Esophagus muscularis mucosa (tissue), 4 donors: ENCODE measurements at regions not wholly inside any gene's neighbourhood (a gene's known extent, or its start where the extent isn't known, plus 50 kb on each side); places are given as distances from the start of the nearest gene placed in this dataset.

Experiments
- DNase-seq: peaks from one replicate; pipeline ENCODE4 v3.0.0-alpha.2; 2017; ENCODE audit errors: extremely low spot score
- H3K27ac ChIP-seq, 4 donors: fragments of 200-600 bp; sonication (generic); replicated peaks in 1 of 4; 1 replicate in 3 of 4; 2 replicates in 1 of 4; pipeline ENCODE4 v1.5.1; 2016 to 2019; ENCODE audit warnings: mild to moderate bottlenecking in 1 of 4
- H3K27me3 ChIP-seq, 4 donors: fragments of 200-600 bp; sonication (generic); one replicate each; pipeline versions ENCODE4 v1.5.1 to v1.6.0; 2016 to 2019
- H3K36me3 ChIP-seq, 4 donors: fragments of 200-600 bp; sonication (generic); one replicate each; pipeline ENCODE4 v1.5.1; 2016 to 2019
- H3K4me1 ChIP-seq, 4 donors: fragments of 200-600 bp; sonication (generic); one replicate each; pipeline ENCODE4 v1.5.1; 2016 to 2019
- H3K4me3 ChIP-seq, 4 donors: fragments of 200-600 bp; sonication (generic); 1 replicate in 2 of 4; 2 replicates in 2 of 4; pipeline ENCODE4 v1.5.1; 2016 to 2019; ENCODE audit warnings: mild to moderate bottlenecking in 4 of 4, moderate library complexity in 1 of 4
- H3K9me3 ChIP-seq, 4 donors: fragments of 200-600 bp; sonication (generic); 1 replicate in 3 of 4; 2 replicates in 1 of 4; pipeline ENCODE4 v1.5.1; 2016 to 2019
- CTCF ChIP-seq, 3 experiments: fragments of 200-600 bp in 2 of 3; fragments of 450-650 bp in 1 of 3; sonication (generic) in 2 of 3; IDR thresholded peaks; one replicate each; pipeline ENCODE4 v1.5.1; 2017 to 2019; ENCODE audit warnings: antibody characterized with exemption in 3 of 3, mild to moderate bottlenecking in 2 of 3, moderate library complexity in 1 of 3
- EP300 ChIP-seq: sonication (generic); formaldehyde crosslinking; IDR thresholded peaks from one replicate; pipeline ENCODE4 v1.6.1; 2017; ENCODE audit warnings: antibody characterized with exemption
- POLR2A ChIP-seq: fragments of 450-650 bp; IDR thresholded peaks from one replicate; pipeline ENCODE4 v1.6.1; 2017; ENCODE audit warnings: antibody characterized with exemption, moderate library complexity, mild to moderate bottlenecking, low read depth
- POLR2AphosphoS5 ChIP-seq, 2 donors: sonication (generic); formaldehyde crosslinking; IDR thresholded peaks; one replicate each; pipeline ENCODE4 v1.6.1; 2017; ENCODE audit warnings: antibody characterized with exemption in 2 of 2
- WGBS: methylation state at CpG from one replicate; pipeline ENCODE4 v1.1.5; 2018; 5-methylcytosine and 5-hydroxymethylcytosine counted together
- intact Hi-C: fragments of 100-400 bp; cut with DNase I; formaldehyde crosslinking; loops from one replicate; pipeline ENCODE4 v1.15.1; 2023

GRCh38 chr13:44680746-44681355 lies 104.7 kb upstream of the TSC22D1 start:
- DNase-seq = no peak
- H3K27ac ChIP-seq = no peak overlapping the region
- no peaks in the 10 kb centered on the region for H3K36me3 ChIP-seq
- no peak overlapping the region for H3K4me3 ChIP-seq
- H3K9me3 ChIP-seq = no peaks in the 10 kb centered on the region
- no peak for TF ChIP-seq POLR2A
- TF ChIP-seq POLR2AphosphoS5 (IDR thresholded peaks at IDR 0.05) = no peak
- TF ChIP-seq EP300 = no peak
- no peak for TF ChIP-seq CTCF (IDR thresholded peaks at IDR 0.05)
- intact Hi-C loops = no loop called here
- H3K4me1 ChIP-seq = no peaks in the 10 kb centered on the region
- H3K27me3 ChIP-seq = no peaks in the 10 kb centered on the region

- intact Hi-C loops = no loop called here
- Histone ChIP-seq H3K4me1 (no peaks in the 10 kb centered on the region), H3K27me3 (no peaks in the 10 kb centered on the region), H3K9me3 (no peaks in the 10 kb centered on the region), H3K4me3 (no peak overlapping the region), H3K27ac (no peak overlapping the region), H3K36me3 (no peaks in the 10 kb centered on the region)
- WGBS = 84% methylated on average over 4 of the region's 4 CpGs
- DNase-seq = no peak
- TF ChIP-seq CTCF (IDR thresholded peaks at IDR 0.05) = no peak
- no peak for TF ChIP-seq POLR2AphosphoS5 (IDR thresholded peaks at IDR 0.05)
- TF ChIP-seq POLR2A = no peak
- TF ChIP-seq EP300 = no peak
Observed at GRCh38 chr13:44679597-44679996, 103.5 kb upstream of the TSC22D1 start.

GRCh38 chr13:44678197-44678596 lies 102.1 kb upstream of the TSC22D1 start:
- TF ChIP-seq POLR2AphosphoS5 (IDR thresholded peaks at IDR 0.05) (no peak), EP300 (no peak), CTCF (IDR thresholded peaks at IDR 0.05) (no peak), POLR2A (no peak)
- intact Hi-C loops = no loop called here

GRCh38 chr13:44676534-44676933 lies 100.4 kb upstream of the TSC22D1 start:
- DNase-seq = no peak
- Histone ChIP-seq H3K4me1 (no peaks in the 10 kb centered on the region), H3K4me3 (no peak overlapping the region), H3K9me3 (no peaks in the 10 kb centered on the region), H3K27me3 (no peaks in the 10 kb centered on the region), H3K27ac (no peak overlapping the region), H3K36me3 (no peaks in the 10 kb centered on the region)
- intact Hi-C loops = no loop called here
- WGBS = 72% methylated on average over 3 of the region's 3 CpGs
- TF ChIP-seq CTCF (IDR thresholded peaks at IDR 0.05) (no peak), POLR2AphosphoS5 (IDR thresholded peaks at IDR 0.05) (no peak), POLR2A (no peak), EP300 (no peak)

More at GRCh38 chr13:44678197-44678596, 102.1 kb upstream of the TSC22D1 start:
- Histone ChIP-seq H3K27ac (no peak overlapping the region), H3K4me1 (no peaks in the 10 kb centered on the region), H3K36me3 (no peaks in the 10 kb centered on the region), H3K27me3 (no peaks in the 10 kb centered on the region), H3K4me3 (no peak overlapping the region), H3K9me3 (no peaks in the 10 kb centered on the region)
- 91% methylated on average over 6 of the region's 6 CpGs for WGBS
- no peak for DNase-seq

GRCh38 chr13:44669534-44669933 lies 93.4 kb upstream of the TSC22D1 start:
- 87% methylated on average over 4 of the region's 4 CpGs for WGBS
- Histone ChIP-seq H3K4me3 (no peak overlapping the region), H3K4me1 (peaks cover 9 to 17% (median 12%) of the 10 kb centered on the region in 4 donors), H3K9me3 (no peaks in the 10 kb centered on the region), H3K27ac (no peak overlapping the region), H3K27me3 (no peaks in the 10 kb centered on the region), H3K36me3 (no peaks in the 10 kb centered on the region)
- no peak for DNase-seq
- TF ChIP-seq EP300 = no peak
- TF ChIP-seq POLR2A = no peak
- no peak for TF ChIP-seq POLR2AphosphoS5 (IDR thresholded peaks at IDR 0.05)
- TF ChIP-seq CTCF (IDR thresholded peaks at IDR 0.05) = no peak
- intact Hi-C loops = no loop called here
